D721Med (cell line): ENCODE measurements at regions not wholly inside any gene's neighbourhood (a gene's known extent, or its start where the extent isn't known, plus 50 kb on each side); places are given as distances from the start of the nearest gene placed in this dataset.

Source experiments
- DNase-seq: peaks from one replicate; pipeline ENCODE4 v3.0.0; 2011; ENCODE audit warnings: low spot score; ENCODE audit not compliant: insufficient read length
- FAIRE-seq: peaks from 2 replicates; lab custom pipeline; 2011; peaks lifted over from hg19 to GRCh38; lab: Jason Lieb, UNC
- TF ChIP-seq, protein P1 (sequence below): IDR thresholded peaks from 2 replicates; pipeline ENCODE4 v1.5.1; 2012; ENCODE audit warnings: mild to moderate bottlenecking, control low read depth; ENCODE audit not compliant: insufficient read depth; ENCODE audit errors: missing control alignments

DNA sequence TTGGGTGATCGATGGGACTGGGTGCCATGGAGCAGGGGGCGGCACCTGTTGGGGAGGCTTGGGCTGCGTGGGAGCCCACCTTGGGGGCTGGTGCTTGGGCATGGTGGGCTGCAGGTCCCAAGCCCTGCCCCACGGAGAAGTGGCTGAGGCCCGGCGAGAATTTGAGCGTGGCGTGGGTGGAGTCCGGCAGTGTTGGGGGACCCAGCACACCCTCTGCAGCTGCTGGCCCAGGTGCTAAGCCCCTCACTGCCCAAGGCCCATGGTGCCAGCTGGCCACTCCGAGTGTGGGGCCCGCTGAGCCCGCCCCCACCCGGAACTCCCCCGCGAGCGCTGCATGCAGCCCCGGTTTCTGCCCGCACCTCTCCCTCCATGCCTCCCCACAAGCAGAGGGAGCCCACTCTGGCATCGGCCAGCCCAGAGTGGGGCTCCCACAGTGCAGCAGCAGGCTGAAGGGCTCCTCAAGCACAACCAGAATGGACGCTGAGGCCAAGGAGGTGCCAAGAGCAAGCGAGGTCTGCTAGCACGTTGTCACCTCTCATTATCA lies 1178.6 kb upstream of the CDH10 start:
- TF ChIP-seq, protein P1, sequence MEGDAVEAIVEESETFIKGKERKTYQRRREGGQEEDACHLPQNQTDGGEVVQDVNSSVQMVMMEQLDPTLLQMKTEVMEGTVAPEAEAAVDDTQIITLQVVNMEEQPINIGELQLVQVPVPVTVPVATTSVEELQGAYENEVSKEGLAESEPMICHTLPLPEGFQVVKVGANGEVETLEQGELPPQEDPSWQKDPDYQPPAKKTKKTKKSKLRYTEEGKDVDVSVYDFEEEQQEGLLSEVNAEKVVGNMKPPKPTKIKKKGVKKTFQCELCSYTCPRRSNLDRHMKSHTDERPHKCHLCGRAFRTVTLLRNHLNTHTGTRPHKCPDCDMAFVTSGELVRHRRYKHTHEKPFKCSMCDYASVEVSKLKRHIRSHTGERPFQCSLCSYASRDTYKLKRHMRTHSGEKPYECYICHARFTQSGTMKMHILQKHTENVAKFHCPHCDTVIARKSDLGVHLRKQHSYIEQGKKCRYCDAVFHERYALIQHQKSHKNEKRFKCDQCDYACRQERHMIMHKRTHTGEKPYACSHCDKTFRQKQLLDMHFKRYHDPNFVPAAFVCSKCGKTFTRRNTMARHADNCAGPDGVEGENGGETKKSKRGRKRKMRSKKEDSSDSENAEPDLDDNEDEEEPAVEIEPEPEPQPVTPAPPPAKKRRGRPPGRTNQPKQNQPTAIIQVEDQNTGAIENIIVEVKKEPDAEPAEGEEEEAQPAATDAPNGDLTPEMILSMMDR, result no peak
- FAIRE-seq (no peak), DNase-seq (no peak)
